Sigmoid colon (tissue), 6 donors: ENCODE measurements at regions not wholly inside any gene's neighbourhood (a gene's known extent, or its start where the extent isn't known, plus 50 kb on each side); places are given as distances from the start of the nearest gene placed in this dataset.
A peak's percentile ranks its signal among the peaks of the same experiment; 100 is the strongest.

Experiments used
- DNase-seq: peaks from one replicate; pipeline ENCODE4 v3.0.0-alpha.2; 2019
- H3K27ac ChIP-seq, 4 donors: fragments of 200-600 bp; sonication (generic); one replicate each; pipeline ENCODE4 v1.5.1; 2016 to 2019; ENCODE audit warnings: mild to moderate bottlenecking in 1 of 4
- H3K27me3 ChIP-seq, 3 donors: fragments of 200-600 bp; sonication (generic); one replicate each; pipeline ENCODE4 v1.5.1; 2019; ENCODE audit warnings: mild to moderate bottlenecking in 1 of 3
- H3K36me3 ChIP-seq, 4 donors: fragments of 200-600 bp; sonication (generic); one replicate each; pipeline ENCODE4 v1.5.1; 2016 to 2019
- H3K4me1 ChIP-seq, 4 donors: fragments of 200-600 bp; sonication (generic); one replicate each; pipeline ENCODE4 v1.5.1; 2017 to 2019
- H3K4me3 ChIP-seq, 4 donors: fragments of 200-600 bp; sonication (generic); one replicate each; pipeline ENCODE4 v1.5.1; 2017 to 2019; ENCODE audit warnings: mild to moderate bottlenecking in 2 of 4, moderate library complexity in 1 of 4
- H3K9me3 ChIP-seq, 4 donors: fragments of 200-600 bp in 3 of 4; sonication (generic) in 3 of 4; one replicate each; pipeline versions ENCODE4 v1.5.1 to v1.6.1; 2013 to 2019
- CTCF ChIP-seq, 4 experiments: fragments of 450-650 bp in 3 of 4; fragments of 200-600 bp in 1 of 4; IDR thresholded peaks; one replicate each; pipeline ENCODE4 v1.5.1; 2016 to 2019; ENCODE audit warnings: antibody characterized with exemption in 4 of 4, mild to moderate bottlenecking in 3 of 4, moderate library complexity in 2 of 4
- EP300 ChIP-seq, 4 donors: sonication (generic); formaldehyde crosslinking; IDR thresholded peaks; one replicate each; pipeline ENCODE4 v1.6.1; 2017; ENCODE audit warnings: antibody characterized with exemption in 4 of 4
- POLR2A ChIP-seq, 2 donors: fragments of 450-650 bp; IDR thresholded peaks; one replicate each; pipeline ENCODE4 v1.6.1; 2016; ENCODE audit warnings: antibody characterized with exemption in 2 of 2, mild to moderate bottlenecking in 2 of 2, moderate library complexity in 2 of 2
- POLR2AphosphoS5 ChIP-seq, 4 donors: sonication (generic); formaldehyde crosslinking; IDR thresholded peaks; one replicate each; pipeline ENCODE4 v1.6.1; 2017; ENCODE audit warnings: antibody characterized with exemption in 4 of 4
- WGBS, 2 donors: extraction: QIAGEN DNeasy Blood & Tissue Kit; methylation state at CpG; one replicate each; pipeline ENCODE4 v1.1.7; 2013; 5-methylcytosine and 5-hydroxymethylcytosine counted together
- intact Hi-C: fragments of 100-400 bp; cut with DNase I; formaldehyde crosslinking; loops from one replicate; pipeline ENCODE4 v1.15.1; 2023
- donor health status: healthy with polysubstance abuse.
- donor health status: healthy.

- peaks cover 0 to 19% (median 12%) of the 10 kb centered on the region in 4 donors for H3K4me1 ChIP-seq
- H3K27me3 ChIP-seq, result peaks cover 0 to 13% (median 0%) of the 10 kb centered on the region in 3 donors
- no peaks in the 10 kb centered on the region for H3K36me3 ChIP-seq
- no peak overlapping the region for H3K4me3 ChIP-seq
- WGBS, 2 donors, result 73 to 79% methylated on average over 8 of the region's 8 CpGs
- no peak overlapping the region for H3K27ac ChIP-seq
- intact Hi-C loops, result no loop called here
- H3K9me3 ChIP-seq, result no peaks in the 10 kb centered on the region
- TF ChIP-seq CTCF (IDR thresholded peaks at IDR 0.05) (no peak), POLR2A (IDR thresholded peaks at IDR 0.05) (no peak), EP300 (IDR thresholded peaks at IDR 0.05) (no peak), POLR2AphosphoS5 (IDR thresholded peaks at IDR 0.05) (no peak)
- no peak for DNase-seq
Measured at GRCh38 chr22:26898946-26899605, 241.7 kb downstream of the MIAT start.

GRCh38 chr22:26900787-26901186 lies 243.4 kb downstream of the MIAT start:
- Histone ChIP-seq H3K9me3 (no peaks in the 10 kb centered on the region), H3K4me3 (no peak overlapping the region), H3K27ac (no peak overlapping the region), H3K27me3 (peaks cover 0 to 13% (median 0%) of the 10 kb centered on the region in 3 donors), H3K4me1 (peaks cover 0 to 4% (median 1%) of the 10 kb centered on the region in 4 donors), H3K36me3 (no peaks in the 10 kb centered on the region)
- no peak for TF ChIP-seq CTCF (IDR thresholded peaks at IDR 0.05)
- no peak for TF ChIP-seq POLR2A (IDR thresholded peaks at IDR 0.05)
- no peak for TF ChIP-seq POLR2AphosphoS5 (IDR thresholded peaks at IDR 0.05)
- TF ChIP-seq EP300 (IDR thresholded peaks at IDR 0.05), result no peak
- no peak for DNase-seq
- WGBS, 2 donors, result 70 to 72% methylated on average over 5 of the region's 5 CpGs
- intact Hi-C loops, result no loop called here

GRCh38 chr22:26901198-26901816 lies 243.9 kb downstream of the MIAT start:
- WGBS, 2 donors, result 67 to 76% methylated on average over 20 of the region's 20 CpGs
- Histone ChIP-seq H3K27ac (no peak overlapping the region), H3K4me1 (no peaks in the 10 kb centered on the region), H3K9me3 (no peaks in the 10 kb centered on the region), H3K36me3 (no peaks in the 10 kb centered on the region), H3K27me3 (peaks cover 0 to 13% (median 0%) of the 10 kb centered on the region in 3 donors), H3K4me3 (no peak overlapping the region)
- intact Hi-C loops, result no loop called here
- TF ChIP-seq POLR2A (IDR thresholded peaks at IDR 0.05) (no peak), CTCF (IDR thresholded peaks at IDR 0.05) (no peak), POLR2AphosphoS5 (IDR thresholded peaks at IDR 0.05) (no peak), EP300 (IDR thresholded peaks at IDR 0.05) (no peak)
- DNase-seq, result no peak

- H3K27me3 ChIP-seq, result peaks cover 0 to 13% (median 0%) of the 10 kb centered on the region in 3 donors
- no peaks in the 10 kb centered on the region for H3K9me3 ChIP-seq
- TF ChIP-seq EP300 (IDR thresholded peaks at IDR 0.05) (no peak), POLR2A (IDR thresholded peaks at IDR 0.05) (no peak), CTCF (IDR thresholded peaks at IDR 0.05) (no peak), POLR2AphosphoS5 (IDR thresholded peaks at IDR 0.05) (no peak)
- no peak for DNase-seq
- H3K27ac ChIP-seq, result no peak overlapping the region
- H3K4me3 ChIP-seq, result peak overlapping the region in 1 of 4 donors; percentile 30
- no peaks in the 10 kb centered on the region for H3K36me3 ChIP-seq
- H3K4me1 ChIP-seq, result no peaks in the 10 kb centered on the region
- intact Hi-C loops, result no loop called here
- WGBS, 2 donors, result 6 to 15% methylated on average over 7 of the region's 7 CpGs
Measured at GRCh38 chr22:26902401-26903029, 245.1 kb downstream of the MIAT start.
